WTC11 (cell line): ENCODE measurements at regions not wholly inside any gene's neighbourhood (a gene's known extent, or its start where the extent isn't known, plus 50 kb on each side); places are given as distances from the start of the nearest gene placed in this dataset.

Experiments used
- ATAC-seq: fragments of 200-7000 bp; cut with Tn5 transposase; 2 replicates; pipeline ENCODE4 v1.10.0; 2021; ENCODE audit warnings: mild to moderate bottlenecking, moderate library complexity
- CTCF ChIA-PET: fragments of 300-600 bp; sonication (Branson Sonifier 250); formaldehyde crosslinking; loops from one replicate; lab custom pipeline; 2021; ENCODE audit warnings: antibody characterized with exemption; lab: Charles Lee
- POLR2A ChIA-PET: fragments of 350-600 bp; sonication (Branson Sonifier 250); formaldehyde crosslinking; loops from one replicate; lab custom pipeline; 2021; ENCODE audit warnings: antibody characterized with exemption; lab: Charles Lee
- DNase-seq: peaks from one replicate; pipeline ENCODE4 v3.0.0; 2021; ENCODE audit warnings: low spot score
- H3K27ac Mint-ChIP-seq: 2 replicates; pipeline ENCODE4 v1.8.0; 2021; ENCODE audit warnings: mixed read lengths
- H3K27me3 Mint-ChIP-seq: 2 replicates; pipeline ENCODE4 v1.8.0; 2021; ENCODE audit warnings: low read depth, mild to moderate bottlenecking, moderate library complexity, mixed read lengths
- H3K36me3 Mint-ChIP-seq: 2 replicates; pipeline ENCODE4 v1.8.0; 2021; ENCODE audit warnings: mixed read lengths
- H3K4me1 Mint-ChIP-seq: 2 replicates; pipeline ENCODE4 v1.8.0; 2022; ENCODE audit warnings: mixed read lengths
- H3K4me3 Mint-ChIP-seq: 2 replicates; pipeline ENCODE4 v1.8.0; 2021; ENCODE audit warnings: mild to moderate bottlenecking, moderate library complexity, mixed read lengths
- H3K9me3 Mint-ChIP-seq: 2 replicates; pipeline ENCODE4 v1.8.0; 2021; ENCODE audit warnings: mixed read lengths
- CBFB ChIP-seq: sonication (generic); formaldehyde crosslinking; IDR thresholded peaks from 2 replicates; pipeline ENCODE4 v1.8.1; 2022; ENCODE audit warnings: mild to moderate bottlenecking, low read depth, missing genetic modification reagents
- E2F1 ChIP-seq: sonication (generic); formaldehyde crosslinking; IDR thresholded peaks from 2 replicates; pipeline ENCODE4 v1.8.0; 2022; ENCODE audit warnings: mild to moderate bottlenecking, missing genetic modification reagents
- E2F4 ChIP-seq: sonication (generic); formaldehyde crosslinking; IDR thresholded peaks from 2 replicates; pipeline ENCODE4 v1.8.1; 2022; ENCODE audit warnings: low read depth, mild to moderate bottlenecking, moderate library complexity, missing genetic modification reagents, borderline replicate concordance
- ETV6 ChIP-seq: sonication (generic); formaldehyde crosslinking; IDR thresholded peaks from 2 replicates; pipeline ENCODE4 v1.8.1; 2022; ENCODE audit warnings: mild to moderate bottlenecking, missing genetic modification reagents
- FOXJ3 ChIP-seq: sonication (generic); formaldehyde crosslinking; IDR thresholded peaks from 2 replicates; pipeline ENCODE4 v1.9.0; 2021; ENCODE audit warnings: missing genetic modification reagents, mild to moderate bottlenecking, borderline replicate concordance
- JAZF1 ChIP-seq: fragments of 250-450 bp; sonication (Bioruptor Pico); IDR thresholded peaks from 2 replicates; pipeline ENCODE4 v1.9.0; 2021; ENCODE audit warnings: moderate library complexity, mild to moderate bottlenecking, inconsistent platforms
- PREB ChIP-seq: sonication (generic); formaldehyde crosslinking; IDR thresholded peaks from 2 replicates; pipeline ENCODE4 v1.8.1; 2022; ENCODE audit warnings: mild to moderate bottlenecking, missing genetic modification reagents, moderate library complexity, borderline replicate concordance
- TEAD4 ChIP-seq: sonication (generic); formaldehyde crosslinking; IDR thresholded peaks from 2 replicates; pipeline ENCODE4 v1.8.0; 2022; ENCODE audit warnings: mild to moderate bottlenecking, missing genetic modification reagents
- ZBTB21 ChIP-seq: sonication (generic); formaldehyde crosslinking; IDR thresholded peaks from 2 replicates; pipeline ENCODE4 v1.8.1; 2023; ENCODE audit warnings: mild to moderate bottlenecking, missing genetic modification reagents, borderline replicate concordance
- ZNF423 ChIP-seq: fragments of 250-450 bp; sonication (Bioruptor Pico); IDR thresholded peaks from 2 replicates; pipeline ENCODE4 v2.1.2; 2022; ENCODE audit warnings: mild to moderate bottlenecking, moderate library complexity
- ZNF425 ChIP-seq: fragments of 250-450 bp; sonication (Bioruptor Pico); conservative IDR thresholded peaks from 2 replicates; pipeline ENCODE4 v1.9.0; 2021; ENCODE audit warnings: mild to moderate bottlenecking
- ZNF532 ChIP-seq: fragments of 250-450 bp; sonication (Bioruptor Pico); IDR thresholded peaks from 2 replicates; pipeline ENCODE4 v1.9.0; 2021; ENCODE audit warnings: mild to moderate bottlenecking, borderline replicate concordance
- ZNF671 ChIP-seq: fragments of 250-450 bp; sonication (Bioruptor Pico); IDR thresholded peaks from 2 replicates; pipeline ENCODE4 v1.8.0; 2021; ENCODE audit warnings: mild to moderate bottlenecking

GRCh38 chr5:54795777-54796176, 189.6 kb downstream of the ESM1 start:
- no peak for ATAC-seq

More at GRCh38 chr5:54795777-54796176, 189.6 kb downstream of the ESM1 start:
- no peak for DNase-seq
- Mint-ChIP-seq H3K36me3 (no peaks in the 10 kb centered on the region), H3K4me1 (no peaks in the 10 kb centered on the region), H3K27ac (no peak overlapping the region), H3K4me3 (no peak overlapping the region), H3K27me3 (no peaks in the 10 kb centered on the region), H3K9me3 (no peaks in the 10 kb centered on the region)
- CTCF ChIA-PET: no interaction called here
- POLR2A ChIA-PET: no interaction called here
- TF ChIP-seq ZNF423: no peak
- no peak for TF ChIP-seq ZNF671 (CRISPR knock-in tag)
- no peak for TF ChIP-seq ZBTB21 (CRISPR knock-in tag)
- TF ChIP-seq FOXJ3: no peak
- no peak for TF ChIP-seq ZNF532 (CRISPR knock-in tag)
- no peak for TF ChIP-seq ZNF425
- no peak for TF ChIP-seq E2F4
- TF ChIP-seq PREB (CRISPR knock-in tag): no peak
- no peak for TF ChIP-seq CBFB (CRISPR knock-in tag)
- TF ChIP-seq JAZF1 (CRISPR knock-in tag): no peak
- TF ChIP-seq ETV6: no peak
- TF ChIP-seq TEAD4 (CRISPR knock-in tag): no peak
- no peak for TF ChIP-seq E2F1 (CRISPR knock-in tag)
